OCI-LY7 (cell line): ENCODE measurements at regions not wholly inside any gene's neighbourhood (a gene's known extent, or its start where the extent isn't known, plus 50 kb on each side); places are given as distances from the start of the nearest gene placed in this dataset.

Source experiments
- BruUV-seq: library from RNA; stranded (reverse); fragments of 400-500 nt; replicated peaks from 2 replicates; lab custom pipeline; 2021; lab: Mats Ljungman, UMichigan
- CTCF ChIA-PET: fragments of 300-600 bp; sonication (Branson Sonifier 250); formaldehyde crosslinking; loops from one replicate; lab custom pipeline; 2022; ENCODE audit warnings: antibody characterized with exemption; ENCODE audit not compliant: unreplicated experiment; lab: Charles Lee
- POLR2A ChIA-PET: fragments of 300-600 bp; sonication (Branson Sonifier 250); formaldehyde crosslinking; loops from one replicate; lab custom pipeline; 2022; ENCODE audit warnings: antibody characterized with exemption; lab: Charles Lee
- DNase-seq: peaks from one replicate; pipeline ENCODE4 v3.0.0-alpha.2; 2015; ENCODE audit warnings: low spot score
- H2AFZ ChIP-seq: fragments of 200-600 bp; sonication (generic), shearing (Covaris generic); 2 replicates; pipeline ENCODE4 v1.6.1; 2014; ENCODE audit warnings: mild to moderate bottlenecking, antibody characterized with exemption, low read length, moderate library complexity
- H3K27ac ChIP-seq: fragments of 200-600 bp; sonication (generic); 2 replicates; pipeline ENCODE4 v1.5.1; 2014; ENCODE audit warnings: mixed run types, low read depth, mild to moderate bottlenecking, moderate library complexity, low read length, inconsistent platforms; ENCODE audit not compliant: poor library complexity, severe bottlenecking
- H3K36me3 ChIP-seq: fragments of 200-600 bp; sonication (generic); 2 replicates; pipeline ENCODE4 v1.6.1; 2014; ENCODE audit warnings: mild to moderate bottlenecking, antibody characterized with exemption, low read length, moderate library complexity, mixed read lengths; ENCODE audit not compliant: insufficient read depth
- H3K4me1 ChIP-seq: fragments of 200-600 bp; sonication (generic); 2 replicates; pipeline ENCODE4 v1.5.1; 2014; ENCODE audit warnings: mild to moderate bottlenecking, low read length; ENCODE audit not compliant: insufficient read depth, poor library complexity, severe bottlenecking
- H3K4me2 ChIP-seq: fragments of 200-600 bp; sonication (generic); 2 replicates; pipeline ENCODE4 v1.6.1; 2014; ENCODE audit warnings: mild to moderate bottlenecking, low read length
- H3K4me3 ChIP-seq: fragments of 200-600 bp; sonication (generic); 2 replicates; pipeline ENCODE4 v1.5.1; 2014; ENCODE audit warnings: mild to moderate bottlenecking, low read depth, low read length; ENCODE audit not compliant: poor library complexity, severe bottlenecking
- H3K79me2 ChIP-seq: fragments of 200-600 bp; sonication (generic); 2 replicates; pipeline ENCODE4 v1.6.1; 2016; ENCODE audit warnings: low read depth, mild to moderate bottlenecking, low read length, moderate library complexity, mixed read lengths; ENCODE audit not compliant: insufficient read depth
- H3K9me2 ChIP-seq: fragments of 200-600 bp; sonication (generic); 2 replicates; pipeline ENCODE4 v1.6.1; 2016; ENCODE audit warnings: mild to moderate bottlenecking, low read length, mixed read lengths; ENCODE audit not compliant: insufficient read depth
- H3K9me3 ChIP-seq: fragments of 200-600 bp; sonication (generic); 2 replicates; pipeline ENCODE4 v1.6.1; 2014; ENCODE audit warnings: mild to moderate bottlenecking, mixed run types, low read length, mixed read lengths
- H4K20me1 ChIP-seq: fragments of 200-600 bp; sonication (generic); 2 replicates; pipeline ENCODE4 v1.6.1; 2014; ENCODE audit warnings: mild to moderate bottlenecking, antibody characterized with exemption, low read length, moderate library complexity, mixed read lengths; ENCODE audit not compliant: insufficient read depth
- CTCF ChIP-seq: fragments of 200-600 bp; sonication (generic); conservative IDR thresholded peaks from 2 replicates; pipeline ENCODE4 v1.5.1; 2014; ENCODE audit warnings: mild to moderate bottlenecking, antibody characterized with exemption, low read length, moderate library complexity, mixed read lengths
- EZH2phosphoT487 ChIP-seq: fragments of 200-600 bp; sonication (generic); IDR thresholded peaks from 2 replicates; pipeline ENCODE4 v1.6.1; 2018; ENCODE audit warnings: low read depth, borderline replicate concordance, mild to moderate bottlenecking, mixed run types, antibody characterized with exemption, low read length, moderate library complexity, mixed read lengths
- intact Hi-C: fragments of 100-400 bp; cut with micrococcal nuclease; formaldehyde crosslinking; loops from one replicate; pipeline ENCODE4 v1.10.0; 2022; ENCODE audit not compliant: unreplicated experiment

GRCh38 chr14:27389402-27389801 lies 791.6 kb upstream of the NOVA1 start:
- Histone ChIP-seq H3K4me3 (no peak overlapping the region), H2AFZ (no peak overlapping the region), H3K9me2 (no peaks in the 10 kb centered on the region), H3K4me2 (no peak overlapping the region), H3K9me3 (peaks cover 15% of the 10 kb centered on the region), H3K36me3 (no peaks in the 10 kb centered on the region), H4K20me1 (no peaks in the 10 kb centered on the region), H3K79me2 (no peaks in the 10 kb centered on the region), H3K4me1 (no peaks in the 10 kb centered on the region), H3K27ac (no peak overlapping the region)
- no peak for DNase-seq
- ChIA-PET CTCF (no interaction called here), POLR2A (interaction anchor here (1.1 kb wide), 2 partner anchors 9 to 50 kb away, joined by 3 read pairs; no protein-coding TSS in a partner anchor)
- BruUV-seq = no TSS peak
- TF ChIP-seq EZH2phosphoT487 (no peak), CTCF (no peak)
- intact Hi-C loops = no loop called here

- Histone ChIP-seq H3K4me3 (no peak overlapping the region), H3K79me2 (no peaks in the 10 kb centered on the region), H3K36me3 (no peaks in the 10 kb centered on the region), H2AFZ (no peak overlapping the region), H4K20me1 (no peaks in the 10 kb centered on the region), H3K9me3 (peaks cover 15% of the 10 kb centered on the region), H3K9me2 (no peaks in the 10 kb centered on the region), H3K4me1 (no peaks in the 10 kb centered on the region), H3K27ac (no peak overlapping the region), H3K4me2 (no peak overlapping the region)
- intact Hi-C loops = no loop called here
- TF ChIP-seq CTCF (no peak), EZH2phosphoT487 (no peak)
- POLR2A ChIA-PET = interaction anchor here (1.1 kb wide), 2 partner anchors 8 to 51 kb away, joined by 3 read pairs; no protein-coding TSS in a partner anchor
- CTCF ChIA-PET = no interaction called here
- BruUV-seq = no TSS peak
- DNase-seq = no peak
Measured at GRCh38 chr14:27390155-27390554, 792.3 kb upstream of the NOVA1 start.

- DNase-seq = no peak
- H3K27ac ChIP-seq = no peak overlapping the region
- no peaks in the 10 kb centered on the region for H3K9me2 ChIP-seq
- H3K4me1 ChIP-seq = no peaks in the 10 kb centered on the region
- H3K36me3 ChIP-seq = no peaks in the 10 kb centered on the region
- no peak overlapping the region for H2AFZ ChIP-seq
- intact Hi-C loops = no loop called here
- CTCF ChIA-PET = no interaction called here
- peaks cover 15% of the 10 kb centered on the region for H3K9me3 ChIP-seq
- no peak overlapping the region for H3K4me2 ChIP-seq
- no peaks in the 10 kb centered on the region for H3K79me2 ChIP-seq
- no TSS peak for BruUV-seq
- POLR2A ChIA-PET = no interaction called here
- no peaks in the 10 kb centered on the region for H4K20me1 ChIP-seq
- TF ChIP-seq EZH2phosphoT487 = no peak
- H3K4me3 ChIP-seq = no peak overlapping the region
Measured at GRCh38 chr14:27391331-27391730, 793.5 kb upstream of the NOVA1 start.
